Endodermal cell (in vitro differentiated cells): ENCODE measurements at regions not wholly inside any gene's neighbourhood (a gene's known extent, or its start where the extent isn't known, plus 50 kb on each side); places are given as distances from the start of the nearest gene placed in this dataset.

Experiments used
- DNase-seq: peaks from one replicate; pipeline ENCODE4 v3.0.0-alpha.2; 2017
- H3K27ac ChIP-seq: 2 replicates; pipeline ENCODE4 v1.5.1; 2013; ENCODE audit warnings: mild to moderate bottlenecking, low read depth, low read length, moderate library complexity
- H3K27me3 ChIP-seq: 2 replicates; pipeline ENCODE4 v1.6.1; 2013; ENCODE audit warnings: mild to moderate bottlenecking, low read length, moderate library complexity; ENCODE audit not compliant: insufficient read depth, control insufficient read depth, poor library complexity, severe bottlenecking
- H3K36me3 ChIP-seq: 2 replicates; pipeline ENCODE4 v1.7.0; 2013; ENCODE audit warnings: mild to moderate bottlenecking, low read length, moderate library complexity; ENCODE audit not compliant: control insufficient read depth, insufficient read depth
- H3K4me1 ChIP-seq: one replicate; pipeline ENCODE4 v1.7.0; 2013; ENCODE audit warnings: low read length; ENCODE audit not compliant: control insufficient read depth, insufficient read depth
- H3K4me3 ChIP-seq: 2 replicates; pipeline ENCODE4 v1.5.1; 2013; ENCODE audit warnings: mild to moderate bottlenecking, low read length, moderate library complexity
- H3K9ac ChIP-seq: 2 replicates; pipeline ENCODE4 v1.6.1; 2013; ENCODE audit warnings: mild to moderate bottlenecking, low read length, moderate library complexity; ENCODE audit not compliant: poor library complexity, severe bottlenecking; ENCODE audit errors: extremely low read depth
- H3K9me3 ChIP-seq: 2 replicates; pipeline ENCODE4 v1.6.1; 2013; ENCODE audit warnings: mild to moderate bottlenecking, low read length, moderate library complexity; ENCODE audit not compliant: control insufficient read depth
- H3K27ac Mint-ChIP-seq: 2 replicates; pipeline ENCODE4 v1.8.0; 2020; ENCODE audit warnings: mixed read lengths
- H3K27me3 Mint-ChIP-seq: 2 replicates; pipeline ENCODE4 v1.8.0; 2021; ENCODE audit warnings: mild to moderate bottlenecking, mixed read lengths; ENCODE audit not compliant: insufficient read depth
- H3K36me3 Mint-ChIP-seq: 2 replicates; pipeline ENCODE4 v1.8.0; 2020; ENCODE audit warnings: low read depth, mixed read lengths
- H3K4me1 Mint-ChIP-seq: 2 replicates; pipeline ENCODE4 v1.8.0; 2020; ENCODE audit warnings: mixed read lengths
- H3K4me3 Mint-ChIP-seq: 2 replicates; pipeline ENCODE4 v1.8.0; 2020; ENCODE audit warnings: mild to moderate bottlenecking, moderate library complexity, mixed read lengths
- H3K9me3 Mint-ChIP-seq: 2 replicates; pipeline ENCODE4 v1.8.0; 2020; ENCODE audit warnings: mild to moderate bottlenecking, mixed read lengths
- CTCF ChIP-seq: fragments of 200-600 bp; sonication (generic); conservative IDR thresholded peaks from 2 replicates; pipeline ENCODE4 v1.5.0; 2021; ENCODE audit warnings: antibody characterized with exemption, mild to moderate bottlenecking
- WGBS, 2 experiments: methylation state at CpG; one replicate each; pipeline versions ENCODE4 v1.1.5 to v1.1.7; 2013; ENCODE audit warnings: missing lambda C conversion rate in 2 of 2, mixed read lengths in 1 of 2; ENCODE audit not compliant: insufficient coverage in 1 of 2, insufficient read length in 1 of 2; 5-methylcytosine and 5-hydroxymethylcytosine counted together

GRCh38 chr1:220430586-220430985, 97.3 kb upstream of the MARK1 start:
- Mint-ChIP-seq H3K27ac (no peak overlapping the region), H3K27me3 (no peaks in the 10 kb centered on the region), H3K4me3 (no peak overlapping the region), H3K36me3 (no peaks in the 10 kb centered on the region), H3K9me3 (no peaks in the 10 kb centered on the region), H3K4me1 (peaks cover 9% of the 10 kb centered on the region)
- TF ChIP-seq CTCF, result no peak
- Histone ChIP-seq H3K36me3 (no peaks in the 10 kb centered on the region), H3K27me3 (no peaks in the 10 kb centered on the region), H3K4me1 (peaks cover 4% of the 10 kb centered on the region), H3K4me3 (no peak overlapping the region), H3K27ac (no peak overlapping the region), H3K9me3 (no peaks in the 10 kb centered on the region), H3K9ac (no peak overlapping the region)
- 45 to 46% methylated on average over 2 of the region's 2 CpGs for WGBS, 2 experiments
- DNase-seq, result no peak

GRCh38 chr1:220430059-220430458, 97.9 kb upstream of the MARK1 start:
- Histone ChIP-seq H3K27ac (no peak overlapping the region), H3K9ac (no peak overlapping the region), H3K36me3 (no peaks in the 10 kb centered on the region), H3K9me3 (no peaks in the 10 kb centered on the region), H3K4me1 (peaks cover 4% of the 10 kb centered on the region), H3K4me3 (no peak overlapping the region), H3K27me3 (no peaks in the 10 kb centered on the region)
- H3K27ac Mint-ChIP-seq, result peak overlapping the region; percentile 75
- H3K4me3 Mint-ChIP-seq, result no peak overlapping the region
- H3K36me3 Mint-ChIP-seq, result no peaks in the 10 kb centered on the region
- H3K9me3 Mint-ChIP-seq, result no peaks in the 10 kb centered on the region
- DNase-seq, result peak; percentile 61
- no peak for TF ChIP-seq CTCF
- H3K27me3 Mint-ChIP-seq, result no peaks in the 10 kb centered on the region
- H3K4me1 Mint-ChIP-seq, result peaks cover 9% of the 10 kb centered on the region

- no peak overlapping the region for H3K9ac ChIP-seq
- Mint-ChIP-seq H3K27me3 (no peaks in the 10 kb centered on the region), H3K9me3 (no peaks in the 10 kb centered on the region), H3K4me1 (peaks cover 10% of the 10 kb centered on the region), H3K27ac (no peak overlapping the region), H3K4me3 (no peak overlapping the region), H3K36me3 (no peaks in the 10 kb centered on the region)
- H3K4me3 ChIP-seq, result no peak overlapping the region
- H3K36me3 ChIP-seq, result no peaks in the 10 kb centered on the region
- no peak for TF ChIP-seq CTCF
- H3K4me1 ChIP-seq, result peaks cover 4% of the 10 kb centered on the region
- no peak for DNase-seq
- no peak overlapping the region for H3K27ac ChIP-seq
- WGBS, 2 experiments, result 91 to 100% methylated on average over 1 to 2 of the region's 2 CpGs
- H3K27me3 ChIP-seq, result no peaks in the 10 kb centered on the region
- H3K9me3 ChIP-seq, result no peaks in the 10 kb centered on the region
Measured at GRCh38 chr1:220426989-220427388, 100.9 kb upstream of the MARK1 start.
